ENCODE measurements at regions not wholly inside any gene's neighbourhood (a gene's known extent, or its start where the extent isn't known, plus 50 kb on each side); places are given as distances from the start of the nearest gene placed in this dataset.
"Not testable (repeated sequence)": the region's sequence is repeated elsewhere in the genome, so short reads cannot be mapped to it uniquely, and the experiment has no call there.

DNA sequence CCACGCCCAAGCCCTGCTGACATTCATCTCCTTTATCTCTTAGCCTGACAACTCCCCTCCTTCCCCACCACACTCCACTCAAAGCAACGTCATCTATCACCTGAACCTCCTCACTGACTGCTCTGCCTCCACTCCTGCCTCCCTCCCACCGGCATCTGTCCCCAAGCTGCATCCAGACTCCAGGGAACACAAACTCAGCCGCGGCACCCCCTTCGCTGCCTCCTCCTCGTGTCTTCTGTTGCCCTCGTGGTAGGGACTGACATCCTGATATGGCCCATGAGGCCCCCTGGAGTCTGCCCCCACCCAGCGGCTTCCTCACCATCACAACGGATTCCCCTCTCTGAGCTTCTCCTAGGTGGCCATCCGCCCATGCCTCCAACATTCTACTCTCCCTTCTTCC is 101.0 kb upstream of the TAS2R1 start:
- DNase-seq (ENCODE audit: low read depth) = no peak

DNA sequence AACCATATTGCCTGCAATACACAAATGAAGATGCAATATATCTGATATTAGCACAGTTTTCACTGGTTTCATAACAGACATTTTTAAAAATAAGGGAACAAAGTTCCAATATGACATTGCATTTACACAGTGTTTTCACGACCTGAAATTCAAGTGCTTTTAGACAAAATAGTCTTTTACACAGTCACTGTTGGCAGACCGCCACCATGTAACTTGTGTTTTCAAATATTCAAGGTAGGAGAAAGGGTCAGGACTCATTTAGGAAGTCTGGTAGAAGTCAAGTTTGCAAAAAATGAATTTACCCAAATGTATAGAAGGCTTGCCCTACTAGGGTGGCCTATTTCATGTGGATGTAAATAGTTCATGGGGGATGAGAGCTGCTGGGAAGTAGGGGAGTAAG is 98.1 kb upstream of the TAS2R1 start:
- no peak for DNase-seq (ENCODE audit: low read depth)

DNA sequence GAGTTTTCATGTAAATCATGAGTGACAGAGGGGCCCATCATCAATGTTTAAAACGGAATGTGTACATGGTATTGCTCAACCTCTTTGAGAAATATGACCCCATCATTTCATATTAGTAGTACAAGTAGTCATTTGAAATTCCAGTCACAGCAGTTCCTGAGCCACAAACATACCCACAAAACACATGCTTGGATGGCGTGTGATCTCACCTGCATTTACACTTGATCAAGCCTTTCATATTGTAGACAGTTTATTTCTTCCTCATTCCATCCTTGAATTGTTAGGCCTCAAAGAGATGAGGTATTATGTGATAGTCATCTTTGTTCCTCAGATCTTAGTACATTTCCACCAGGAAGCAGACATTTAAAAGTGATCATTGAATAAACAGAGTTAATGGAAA is 96.8 kb upstream of the TAS2R1 start:
- DNase-seq (ENCODE audit: low read depth) = no peak

DNA sequence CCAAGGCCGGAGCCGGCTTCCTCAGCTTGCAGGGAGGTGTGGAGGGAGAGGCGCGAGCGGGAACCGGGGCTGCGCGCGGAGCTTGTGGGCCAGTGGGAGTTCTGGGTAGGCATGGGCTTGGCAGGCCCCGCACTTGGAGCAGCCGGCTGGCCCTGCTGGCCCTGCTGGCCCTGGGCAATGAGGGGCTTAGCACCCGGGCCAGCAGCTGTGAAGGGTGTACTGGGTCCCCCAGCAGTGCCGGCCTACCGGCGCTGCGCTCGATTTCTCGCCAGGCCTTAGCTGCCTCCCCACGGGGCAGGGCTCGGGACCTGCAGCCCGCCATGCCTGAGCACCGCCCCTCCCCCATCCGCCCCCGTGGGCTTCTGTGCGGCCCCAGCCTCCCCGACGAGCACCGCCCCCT is 95.1 kb upstream of the TAS2R1 start:
- not testable (repeated sequence) for DNase-seq (ENCODE audit: low read depth)

DNA sequence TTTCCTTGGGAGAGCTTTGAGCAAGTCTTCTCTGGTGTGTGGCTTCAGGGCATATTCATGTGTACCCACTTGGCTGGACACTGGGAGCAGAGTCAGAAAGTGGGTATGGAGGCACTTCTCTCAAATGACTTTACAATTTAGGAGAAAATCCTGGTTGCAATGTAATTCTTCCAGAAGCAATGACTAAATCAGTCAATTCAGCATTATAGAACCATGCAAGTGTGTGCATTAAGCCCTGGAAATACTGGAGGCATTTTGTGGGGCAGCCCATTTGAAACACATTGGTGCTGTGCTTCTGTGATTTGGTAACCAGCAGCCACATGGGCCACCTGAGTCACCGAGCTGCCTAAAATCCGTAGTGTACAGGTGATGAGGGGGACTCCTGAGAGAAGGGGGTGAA is 94.6 kb upstream of the TAS2R1 start:
- no peak for DNase-seq (ENCODE audit: low read depth)

DNA sequence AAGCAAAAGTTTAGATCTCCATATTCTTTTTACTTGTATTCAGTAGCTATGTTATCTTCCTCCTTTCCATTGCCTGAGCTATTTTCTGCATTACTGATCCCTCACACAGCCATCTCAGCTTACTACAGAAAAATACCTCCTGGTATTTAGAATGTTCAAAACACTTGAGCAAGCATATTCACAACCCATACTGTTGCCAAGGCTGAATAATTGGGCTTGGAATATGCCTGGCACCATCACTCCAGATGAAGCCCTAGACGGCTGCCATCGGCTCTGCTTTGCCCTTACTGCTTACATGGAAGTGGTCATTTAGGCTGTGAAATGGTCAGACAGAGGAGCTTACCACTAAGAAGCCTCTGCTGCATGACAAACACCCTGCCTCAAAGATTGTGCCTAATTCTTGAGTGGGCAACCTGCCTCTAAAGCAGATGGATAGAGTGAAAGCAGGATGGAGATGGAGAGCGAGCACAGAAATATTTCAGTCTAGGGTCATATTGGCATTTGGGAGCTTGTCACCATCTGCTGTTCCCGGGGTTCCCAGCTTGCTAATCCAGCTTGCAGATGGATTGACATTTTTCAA is 92.5 kb upstream of the TAS2R1 start:
- DNase-seq (ENCODE audit: low read depth) = no peak

DNA sequence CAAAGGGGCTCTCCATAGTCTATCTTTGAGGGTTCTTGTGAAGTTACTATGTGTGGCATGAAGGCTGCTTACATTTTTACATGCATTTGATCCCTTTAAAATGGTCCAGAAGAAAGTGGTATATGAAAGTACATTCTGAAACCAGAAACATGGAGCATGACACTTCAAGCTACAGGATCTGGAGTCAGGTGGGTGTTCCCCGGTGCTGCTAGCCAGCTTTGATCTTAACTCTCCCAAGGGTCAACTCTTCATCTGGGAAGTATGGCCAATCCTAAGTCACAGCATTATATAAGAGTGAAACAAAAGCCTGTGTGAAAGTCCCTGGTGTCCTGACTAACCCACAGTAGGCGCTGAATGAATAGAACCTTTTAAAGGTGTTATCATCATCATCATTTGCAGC is 91.0 kb upstream of the TAS2R1 start:
- no peak for DNase-seq (ENCODE audit: low read depth)

DNA sequence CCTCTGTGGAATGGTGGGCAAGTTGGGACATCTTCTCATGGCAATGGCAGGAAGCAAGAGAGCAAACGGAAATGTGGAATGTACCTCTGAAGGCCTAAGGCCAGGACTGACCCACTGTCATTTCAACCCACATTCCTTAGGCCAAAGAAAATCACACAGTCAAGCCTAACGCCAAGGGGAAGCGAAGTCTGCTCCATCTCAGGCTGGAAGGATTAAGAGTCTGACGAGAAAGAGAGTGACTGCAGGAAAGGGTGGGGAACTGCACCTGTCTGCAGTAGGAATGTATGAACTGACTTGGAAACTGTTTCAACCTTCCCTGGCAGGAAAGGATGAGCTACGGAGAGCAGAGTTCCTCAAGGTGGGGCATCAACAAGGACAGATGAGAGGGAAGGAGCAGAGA is 90.2 kb upstream of the TAS2R1 start:
- DNase-seq (ENCODE audit: low read depth) = no peak

DNA sequence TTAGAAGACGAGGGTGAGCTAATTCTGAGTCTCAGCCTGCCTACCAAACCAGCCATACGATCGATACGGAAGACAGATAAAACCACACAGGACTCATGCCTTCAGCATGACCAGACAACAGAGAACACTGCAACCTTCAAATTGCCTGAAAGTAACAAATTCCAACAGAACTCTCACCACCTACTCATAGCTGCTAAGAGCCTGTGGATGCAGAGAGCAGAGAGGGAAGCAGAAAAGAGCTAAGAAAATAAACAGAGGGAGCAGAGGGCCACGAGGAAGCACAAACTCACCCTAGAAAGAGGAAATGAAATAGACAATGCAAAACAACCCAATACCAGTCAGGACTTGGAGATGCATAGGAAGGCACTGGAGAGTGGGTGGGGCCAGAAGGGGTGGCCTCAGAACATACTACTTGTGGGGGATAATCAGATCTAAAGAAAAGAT is 86.7 kb upstream of the TAS2R1 start:
- peak; percentile 86 for DNase-seq (ENCODE audit: low read depth)

DNA sequence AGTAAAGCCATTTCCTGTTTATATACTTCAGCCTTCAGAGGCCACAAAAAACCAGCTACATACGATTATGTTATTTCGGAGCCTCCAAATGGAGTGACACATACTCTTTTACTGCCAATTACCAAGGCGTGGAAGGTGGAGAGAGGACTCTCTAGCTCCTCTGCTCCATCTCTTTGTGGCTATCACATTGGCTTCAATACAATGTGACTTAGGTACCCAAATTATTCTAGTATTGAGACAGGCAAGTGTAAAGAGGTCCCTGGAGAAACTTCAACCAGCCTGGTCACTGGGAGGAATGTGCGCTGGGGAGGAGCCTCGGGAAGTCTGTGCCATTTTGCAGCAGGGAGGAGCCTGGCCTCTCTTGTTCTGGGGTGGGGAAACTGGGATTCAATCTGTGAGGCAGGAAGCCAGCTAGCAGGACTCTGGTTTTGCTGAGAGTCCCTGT is 85.8 kb upstream of the TAS2R1 start:
- peak; percentile 69 for DNase-seq (ENCODE audit: low read depth)

DNA sequence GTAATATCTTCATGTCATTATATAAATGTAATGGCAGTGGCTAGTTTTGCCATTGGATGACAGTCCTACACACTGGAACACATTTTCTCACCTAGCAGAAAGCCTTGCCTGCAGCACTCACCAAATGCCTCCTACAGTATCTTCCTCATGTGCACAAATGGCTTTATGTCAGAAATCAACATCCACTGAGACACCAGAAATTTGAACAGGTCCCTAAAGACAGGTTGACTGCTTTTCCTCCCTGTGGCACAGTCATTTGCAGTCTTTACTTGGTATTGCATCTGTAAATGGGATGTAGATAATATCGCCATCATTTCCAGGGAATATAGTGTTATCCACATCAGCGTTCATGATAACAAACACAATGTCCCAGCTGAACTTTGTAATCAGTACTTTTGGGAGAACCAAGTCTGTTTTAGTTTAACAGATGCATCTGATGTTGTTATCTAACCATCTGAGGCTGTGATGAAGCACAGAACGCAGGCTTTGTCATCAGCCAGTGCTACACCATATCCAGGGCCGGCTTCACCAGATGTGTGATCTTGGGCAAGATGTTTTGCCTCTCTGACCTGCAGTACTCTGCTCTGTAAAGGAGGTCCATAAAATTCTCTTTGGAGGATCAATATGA is 83.9 kb upstream of the TAS2R1 start:
- DNase-seq (ENCODE audit: low read depth) = no peak

DNA sequence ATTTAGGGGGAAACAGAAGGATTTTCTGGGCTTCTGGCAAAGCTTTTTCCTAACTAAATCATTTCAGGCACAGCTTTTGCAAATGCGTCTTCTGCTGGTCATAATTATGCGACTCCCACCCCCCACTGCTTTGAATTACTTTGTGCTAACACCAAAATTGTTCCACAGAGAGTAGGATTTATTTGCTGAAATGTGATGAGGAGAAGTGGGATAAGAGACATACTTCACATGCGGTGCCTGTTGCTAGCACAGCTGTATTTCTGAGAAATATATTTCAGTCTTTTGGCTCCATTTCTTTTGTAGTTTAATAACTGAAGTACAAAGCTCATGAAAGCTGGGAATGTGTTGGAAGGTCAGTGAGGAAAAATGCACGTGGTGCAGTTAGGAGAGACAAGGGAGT is 83.2 kb upstream of the TAS2R1 start:
- DNase-seq (ENCODE audit: low read depth) = no peak

DNA sequence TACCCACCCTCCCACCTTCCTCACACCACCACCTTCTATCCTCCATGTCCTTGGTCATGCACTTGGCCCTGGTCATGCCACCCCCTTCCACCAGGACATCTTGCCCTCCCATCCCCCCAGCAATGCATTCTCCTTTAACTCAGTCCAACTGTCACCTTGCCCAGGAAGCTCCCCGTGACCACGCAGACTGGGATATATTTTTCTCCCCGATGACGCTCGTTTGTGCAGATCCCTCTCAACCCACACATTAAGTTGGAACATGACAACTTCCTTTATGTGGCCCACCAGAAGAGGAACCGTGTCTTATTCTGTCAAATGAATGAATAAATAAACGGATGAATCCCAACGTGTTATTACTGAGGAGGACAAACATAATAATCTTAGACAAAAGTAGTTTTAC is 82.8 kb upstream of the TAS2R1 start:
- no peak for DNase-seq (ENCODE audit: low read depth)

DNA sequence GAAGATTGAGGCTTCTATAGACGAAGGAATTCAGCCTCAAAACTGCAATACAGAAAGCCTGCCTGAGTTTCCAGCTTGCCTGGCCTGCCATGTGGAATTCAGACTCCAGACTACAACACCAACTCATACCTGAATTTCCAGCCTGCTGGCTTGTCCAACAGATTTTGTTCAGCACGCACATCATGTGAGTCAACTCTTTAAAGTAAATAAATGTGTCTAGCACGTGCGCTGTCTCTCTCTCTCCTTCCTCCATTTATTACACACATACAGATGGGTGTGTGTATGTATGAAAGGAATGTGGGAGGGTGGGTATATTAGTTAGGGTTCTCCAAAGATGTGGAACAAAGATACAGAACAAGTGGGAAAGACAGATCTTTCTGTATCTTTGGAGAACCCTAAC is 82.4 kb upstream of the TAS2R1 start:
- DNase-seq (ENCODE audit: low read depth) = peak; percentile 75

DNA sequence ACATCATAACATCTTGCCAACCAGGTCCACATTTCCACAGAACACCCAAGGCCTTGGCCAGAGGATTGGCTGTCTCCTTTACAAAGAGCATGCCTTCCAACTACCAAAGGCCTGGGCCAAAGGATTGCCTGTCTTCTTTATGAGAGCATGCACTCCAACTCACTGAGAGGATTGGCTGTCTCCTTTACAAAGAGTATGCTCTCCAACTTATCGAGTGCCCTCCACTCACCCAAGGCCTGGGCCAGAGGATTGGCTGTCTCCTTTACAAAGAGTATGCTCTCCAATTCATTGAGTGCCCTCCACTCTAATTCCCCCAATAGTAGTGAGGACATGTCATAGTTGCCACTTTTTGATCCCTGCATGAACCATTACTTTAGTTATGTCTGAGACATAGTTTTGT is 79.9 kb upstream of the TAS2R1 start:
- DNase-seq (ENCODE audit: low read depth) = no peak

DNA sequence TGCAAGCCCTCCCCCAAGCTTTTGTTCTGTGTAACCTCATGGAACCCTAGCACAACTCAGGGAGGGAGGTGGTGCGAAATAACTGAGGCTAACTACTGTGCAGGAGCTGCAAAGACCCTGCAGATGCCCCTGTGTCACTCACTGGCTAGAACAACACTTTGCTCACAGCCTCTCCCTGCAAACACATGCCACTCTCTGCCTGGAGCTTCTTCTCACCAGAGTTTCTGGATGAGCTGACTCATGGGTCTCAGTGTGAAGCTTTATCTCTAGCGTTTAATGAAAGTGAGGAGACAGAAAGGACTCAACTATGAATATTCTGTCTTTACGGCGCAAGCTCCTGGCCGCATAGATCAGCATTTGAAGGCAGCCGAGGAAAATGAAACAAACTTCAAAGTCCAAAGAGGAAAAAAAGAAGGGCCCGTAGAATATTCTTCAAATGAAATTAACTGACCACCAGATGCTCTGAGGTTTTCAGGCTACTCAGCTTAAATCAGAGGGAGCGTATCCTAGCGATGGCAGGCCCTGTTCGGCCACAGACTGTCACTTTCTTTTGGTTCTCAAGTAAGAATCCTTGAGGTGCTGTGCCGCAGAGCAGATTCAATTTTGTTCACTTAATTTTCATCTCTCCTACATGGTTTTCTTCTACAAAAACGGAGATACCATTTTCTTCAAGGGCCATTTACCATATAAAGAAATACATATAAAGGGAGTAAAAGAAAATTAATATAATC is 77.7 kb upstream of the TAS2R1 start:
- DNase-seq (ENCODE audit: low read depth) = no peak

DNA sequence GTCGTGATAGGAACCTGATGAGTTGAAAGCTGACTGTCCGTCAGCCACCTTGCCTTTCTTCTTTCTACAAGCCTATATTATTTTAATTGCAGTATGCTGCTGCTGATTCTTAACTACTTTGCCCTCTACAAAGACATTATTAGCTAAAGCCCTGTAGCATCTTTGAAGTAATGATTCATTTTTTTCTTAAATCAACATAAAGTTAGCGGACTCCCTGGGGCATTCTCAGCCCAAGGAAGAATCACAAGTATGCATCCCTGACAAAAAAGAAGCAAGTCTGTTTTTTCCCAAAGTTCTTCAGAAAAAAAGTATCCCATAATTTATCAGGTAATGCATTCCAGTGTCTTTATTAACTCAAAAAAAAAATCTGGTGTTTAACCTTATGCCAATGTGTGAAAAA is 69.5 kb upstream of the TAS2R1 start:
- DNase-seq (ENCODE audit: low read depth) = no peak

DNA sequence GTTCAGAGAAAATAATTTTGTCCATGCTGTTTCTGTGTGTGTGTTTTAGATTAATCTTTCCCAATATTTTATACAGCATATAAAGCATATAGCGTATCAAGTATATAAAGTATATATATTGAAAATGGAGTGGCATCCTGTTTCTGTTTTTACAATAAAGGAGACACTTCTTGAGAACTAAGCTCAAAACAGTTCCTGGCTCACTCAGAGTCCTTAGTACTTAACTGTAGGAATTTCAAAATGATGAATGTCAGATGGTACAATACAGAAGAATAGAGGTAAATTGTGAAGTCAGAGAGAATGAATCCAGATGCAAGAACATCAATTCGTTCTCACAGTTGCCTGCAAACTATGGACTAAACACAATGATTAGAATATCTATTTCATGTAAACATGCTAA is 68.7 kb upstream of the TAS2R1 start:
- DNase-seq (ENCODE audit: low read depth) = no peak

DNA sequence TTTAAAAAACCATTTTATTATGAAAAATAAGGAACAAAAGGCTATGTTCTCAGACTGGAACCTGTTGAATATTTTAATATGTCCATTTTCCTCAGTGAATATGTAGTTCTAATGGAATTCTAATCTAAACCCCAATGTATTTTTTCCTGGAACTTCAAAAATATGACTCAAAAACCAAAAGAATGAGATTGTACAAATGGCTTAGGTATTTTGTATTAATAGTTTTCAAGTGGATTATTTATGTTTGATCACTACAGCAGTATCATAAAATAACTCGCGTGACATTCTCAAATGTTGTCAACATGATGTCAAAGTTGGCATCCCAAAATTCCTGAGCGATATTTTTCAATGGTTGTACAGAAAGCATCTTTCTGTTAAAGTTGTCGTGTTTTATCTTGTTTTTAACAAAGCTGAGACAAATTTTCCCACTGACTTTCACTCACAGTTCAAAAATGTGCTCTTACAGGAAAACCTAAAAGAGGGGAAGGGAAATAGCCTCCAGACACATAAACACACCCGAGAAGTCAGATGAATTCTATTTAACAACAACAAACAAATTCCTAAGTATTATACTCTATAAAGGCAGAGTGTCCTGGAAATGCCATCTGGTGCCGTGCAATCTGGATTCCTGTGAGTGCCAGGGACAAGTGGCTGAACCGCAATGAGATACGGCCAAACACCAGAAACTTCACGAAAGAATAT is 68.1 kb upstream of the TAS2R1 start:
- peak; percentile 44 for DNase-seq (ENCODE audit: low read depth)

DNA sequence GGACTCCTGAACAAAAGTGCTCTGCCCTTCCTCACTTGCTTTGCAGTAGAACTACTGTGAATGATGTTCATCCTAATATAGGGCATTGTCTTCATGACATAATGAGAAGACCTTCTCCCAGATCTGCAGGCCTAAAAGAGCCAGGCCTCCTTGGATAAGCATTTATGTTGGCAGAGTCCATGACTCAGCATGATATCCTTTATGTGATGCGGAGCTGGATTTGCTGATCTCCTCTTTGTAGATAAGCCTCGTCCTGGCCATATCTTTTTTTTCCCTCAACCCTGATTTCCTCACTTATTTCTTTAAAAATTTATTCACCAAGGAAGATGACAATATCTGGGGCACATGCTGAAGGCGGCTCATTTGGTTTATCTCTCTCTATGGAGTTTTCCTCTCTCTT is 62.4 kb upstream of the TAS2R1 start:
- peak; percentile 28 for DNase-seq (ENCODE audit: low read depth)

DNA sequence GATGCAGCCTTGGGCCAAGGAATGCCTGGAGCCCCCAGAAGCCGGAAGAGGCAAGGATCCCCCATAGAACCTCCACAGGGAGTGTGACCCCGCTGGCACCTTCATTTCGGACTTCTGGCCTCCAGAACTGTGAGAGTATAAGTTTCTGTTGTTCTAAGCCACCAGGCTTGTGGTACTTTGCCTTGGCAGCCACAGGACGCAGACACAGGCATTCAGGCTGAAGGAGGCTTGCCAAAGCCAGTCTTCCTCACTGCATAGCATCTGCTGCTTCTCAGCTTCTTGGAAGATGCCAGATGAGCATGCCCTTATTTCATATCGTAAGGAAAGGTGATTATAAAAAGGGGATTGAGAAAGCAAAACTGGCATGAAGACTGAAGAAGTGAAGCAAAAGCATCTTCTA is 61.1 kb upstream of the TAS2R1 start:
- no peak for DNase-seq (ENCODE audit: low read depth)

DNA sequence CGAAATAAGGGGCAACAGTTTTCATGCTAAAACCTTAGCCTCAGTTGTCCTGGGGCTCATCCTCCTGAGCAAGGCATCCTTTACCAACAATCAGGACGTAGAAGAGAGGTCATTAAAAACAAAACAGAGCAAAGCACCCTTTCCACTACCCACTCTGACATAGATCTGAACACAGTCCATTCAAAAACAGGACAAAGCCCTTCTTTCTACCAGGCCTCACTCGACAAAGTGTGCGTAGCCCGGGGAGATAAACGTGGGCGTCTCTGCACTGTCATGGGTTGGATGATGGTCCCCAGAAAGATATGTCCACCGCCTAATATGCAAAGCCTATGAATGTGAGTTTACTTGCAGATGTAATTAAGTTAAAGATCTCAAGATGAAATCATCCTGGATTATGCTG is 60.6 kb upstream of the TAS2R1 start:
- DNase-seq (ENCODE audit: low read depth) = no peak

DNA sequence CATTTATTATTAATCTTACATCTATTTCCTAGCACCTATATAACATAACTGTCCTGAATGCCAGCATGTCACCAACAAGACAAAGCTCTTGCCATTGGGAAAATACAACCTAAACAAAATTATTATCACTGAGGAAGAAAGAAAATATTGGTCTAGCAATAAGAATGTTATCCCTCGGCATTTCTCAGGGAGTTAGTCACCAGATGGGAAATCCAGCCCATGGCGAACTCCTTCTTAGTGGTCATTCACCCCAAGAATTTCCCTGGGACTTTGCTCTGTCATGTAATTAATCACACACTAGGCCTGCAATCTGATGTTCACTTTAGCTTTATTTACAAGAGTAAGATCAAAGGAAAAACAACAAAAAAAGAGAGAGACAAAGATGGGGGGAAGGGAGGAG is 56.1 kb upstream of the TAS2R1 start:
- peak; percentile 87 for DNase-seq (ENCODE audit: low read depth)
